Thoracic aorta (tissue), 2 donors: ENCODE measurements at regions not wholly inside any gene's neighbourhood (a gene's known extent, or its start where the extent isn't known, plus 50 kb on each side); places are given as distances from the start of the nearest gene placed in this dataset.

Experiments used
- ATAC-seq: fragments of 150-250 bp; one replicate; pipeline ENCODE4 v1.8.0; 2017; ENCODE audit warnings: low read depth; ENCODE audit not compliant: insufficient number of reproducible peaks, low FRiP score
- DNase-seq: peaks from one replicate; pipeline ENCODE4 v3.0.0-alpha.2; 2020; ENCODE audit warnings: low spot score
- H3K27ac ChIP-seq, 2 donors: fragments of 200-600 bp; sonication (generic); 1 replicate in 1 of 2; 2 replicates in 1 of 2; pipeline ENCODE4 v1.5.1; 2016; ENCODE audit warnings: mild to moderate bottlenecking in 2 of 2, moderate library complexity in 2 of 2
- H3K27me3 ChIP-seq: fragments of 200-600 bp; sonication (generic); replicated peaks from 2 replicates; pipeline ENCODE4 v1.6.0; 2016; ENCODE audit warnings: mild to moderate bottlenecking; ENCODE audit not compliant: insufficient read depth
- H3K36me3 ChIP-seq: fragments of 200-600 bp; sonication (generic); one replicate; pipeline ENCODE4 v1.5.1; 2016
- H3K4me1 ChIP-seq, 2 donors: fragments of 200-600 bp; sonication (generic); 1 replicate in 1 of 2; 2 replicates in 1 of 2; pipeline versions ENCODE4 v1.5.1 to v1.6.0; 2016; ENCODE audit warnings: low read depth in 2 of 2, mild to moderate bottlenecking in 1 of 2; ENCODE audit not compliant: control insufficient read depth in 1 of 2
- H3K4me3 ChIP-seq: fragments of 200-600 bp; sonication (generic); 2 replicates; pipeline ENCODE4 v1.5.1; 2016; ENCODE audit warnings: mild to moderate bottlenecking
- H3K9me3 ChIP-seq: fragments of 200-600 bp; sonication (generic); 2 replicates; pipeline ENCODE4 v1.5.1; 2016
- TF ChIP-seq, protein P1 (sequence below): fragments of 200-600 bp; sonication (generic); IDR thresholded peaks from one replicate; pipeline ENCODE4 v1.5.1; 2019; ENCODE audit warnings: antibody characterized with exemption

- H3K27ac ChIP-seq = no peak overlapping the region
- TF ChIP-seq, protein P1, sequence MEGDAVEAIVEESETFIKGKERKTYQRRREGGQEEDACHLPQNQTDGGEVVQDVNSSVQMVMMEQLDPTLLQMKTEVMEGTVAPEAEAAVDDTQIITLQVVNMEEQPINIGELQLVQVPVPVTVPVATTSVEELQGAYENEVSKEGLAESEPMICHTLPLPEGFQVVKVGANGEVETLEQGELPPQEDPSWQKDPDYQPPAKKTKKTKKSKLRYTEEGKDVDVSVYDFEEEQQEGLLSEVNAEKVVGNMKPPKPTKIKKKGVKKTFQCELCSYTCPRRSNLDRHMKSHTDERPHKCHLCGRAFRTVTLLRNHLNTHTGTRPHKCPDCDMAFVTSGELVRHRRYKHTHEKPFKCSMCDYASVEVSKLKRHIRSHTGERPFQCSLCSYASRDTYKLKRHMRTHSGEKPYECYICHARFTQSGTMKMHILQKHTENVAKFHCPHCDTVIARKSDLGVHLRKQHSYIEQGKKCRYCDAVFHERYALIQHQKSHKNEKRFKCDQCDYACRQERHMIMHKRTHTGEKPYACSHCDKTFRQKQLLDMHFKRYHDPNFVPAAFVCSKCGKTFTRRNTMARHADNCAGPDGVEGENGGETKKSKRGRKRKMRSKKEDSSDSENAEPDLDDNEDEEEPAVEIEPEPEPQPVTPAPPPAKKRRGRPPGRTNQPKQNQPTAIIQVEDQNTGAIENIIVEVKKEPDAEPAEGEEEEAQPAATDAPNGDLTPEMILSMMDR = no peak
- no peak for ATAC-seq
These were observed 341.1 kb downstream of the CXCL12 start for GRCh38 chr10:44043646-44044375.

GRCh38 chr10:44042926-44043602 lies 341.8 kb downstream of the CXCL12 start:
- Histone ChIP-seq H3K27me3 (no peaks in the 10 kb centered on the region), H3K36me3 (no peaks in the 10 kb centered on the region), H3K9me3 (no peaks in the 10 kb centered on the region), H3K4me3 (no peak overlapping the region), H3K4me1 (peaks cover 5 to 14% of the 10 kb centered on the region in 2 donors), H3K27ac (no peak overlapping the region)
- TF ChIP-seq, protein P1 = no peak
- DNase-seq = no peak
- no peak for ATAC-seq

More at GRCh38 chr10:44043646-44044375, 341.1 kb downstream of the CXCL12 start:
- peaks cover 5 to 14% of the 10 kb centered on the region in 2 donors for H3K4me1 ChIP-seq
- H3K9me3 ChIP-seq = no peaks in the 10 kb centered on the region
- no peak overlapping the region for H3K4me3 ChIP-seq
- no peaks in the 10 kb centered on the region for H3K27me3 ChIP-seq
- no peaks in the 10 kb centered on the region for H3K36me3 ChIP-seq
- no peak for DNase-seq

DNA sequence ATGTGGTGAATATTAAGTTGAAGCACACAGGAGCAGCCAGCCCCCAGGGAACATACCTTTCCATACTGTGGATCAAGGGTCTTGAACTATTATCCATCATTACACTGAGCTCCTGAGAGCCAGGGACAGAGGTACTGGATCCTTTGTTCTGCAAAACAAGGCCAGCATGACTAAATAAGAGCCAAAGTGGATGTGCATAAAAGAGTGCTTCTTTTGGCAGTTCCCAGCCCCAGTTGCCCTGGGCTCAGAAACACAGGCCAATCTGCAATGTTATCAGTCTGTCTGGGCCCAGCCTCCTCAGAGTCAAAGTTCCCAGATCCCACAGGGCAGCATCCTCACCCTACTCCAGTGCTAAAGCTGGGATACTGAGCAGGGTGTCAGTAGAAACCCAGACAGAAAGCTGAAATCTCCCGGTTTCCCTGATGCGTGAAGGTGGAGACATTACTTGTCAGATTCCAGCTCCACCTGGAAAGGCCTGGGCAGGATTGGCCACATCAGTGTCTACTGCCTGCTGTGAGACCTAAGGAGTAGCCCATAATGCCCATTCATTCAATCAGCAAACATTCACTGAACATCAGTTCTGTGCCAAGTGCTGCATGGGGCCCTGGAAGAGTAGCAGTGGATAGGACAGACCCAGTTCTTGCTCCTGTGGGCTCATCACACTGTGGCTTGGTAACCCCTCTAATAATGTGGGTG lies 342.7 kb downstream of the CXCL12 start:
- DNase-seq = no peak
- ATAC-seq = no peak

GRCh38 chr10:44039599-44039998 lies 345.3 kb downstream of the CXCL12 start:
- H3K27me3 ChIP-seq = no peaks in the 10 kb centered on the region

More for the DNA sequence above, 342.7 kb downstream of the CXCL12 start:
- Histone ChIP-seq H3K4me1 (peaks cover 5 to 14% of the 10 kb centered on the region in 2 donors), H3K27ac (no peak overlapping the region), H3K9me3 (no peaks in the 10 kb centered on the region), H3K36me3 (no peaks in the 10 kb centered on the region), H3K4me3 (no peak overlapping the region), H3K27me3 (no peaks in the 10 kb centered on the region)
- TF ChIP-seq, protein P1 = no peak

More at GRCh38 chr10:44039599-44039998, 345.3 kb downstream of the CXCL12 start:
- Histone ChIP-seq H3K27ac (no peak overlapping the region), H3K4me3 (no peak overlapping the region), H3K4me1 (no peaks in the 10 kb centered on the region), H3K9me3 (no peaks in the 10 kb centered on the region), H3K36me3 (no peaks in the 10 kb centered on the region)
- DNase-seq = no peak
- TF ChIP-seq, protein P1 = no peak
- no peak for ATAC-seq
